A673 (cell line): ENCODE measurements at regions not wholly inside any gene's neighbourhood (a gene's known extent, or its start where the extent isn't known, plus 50 kb on each side); places are given as distances from the start of the nearest gene placed in this dataset.

Experiments used
- BruUV-seq: library from RNA; stranded (reverse); fragments of 400-500 nt; replicated peaks from 2 replicates; lab custom pipeline; 2021; lab: Mats Ljungman, UMichigan
- CTCF ChIA-PET: fragments of 300-600 bp; sonication (Branson Sonifier 250); formaldehyde crosslinking; loops from one replicate; lab custom pipeline; 2022; ENCODE audit warnings: antibody characterized with exemption; lab: Charles Lee
- POLR2A ChIA-PET: fragments of 300-600 bp; sonication (Branson Sonifier 250); formaldehyde crosslinking; loops from one replicate; lab custom pipeline; 2022; ENCODE audit warnings: antibody characterized with exemption; ENCODE audit not compliant: low non-redundant PET; lab: Charles Lee
- DNase-seq: peaks from one replicate; pipeline ENCODE4 v3.0.0-alpha.2; 2015; ENCODE audit warnings: low spot score
- H3K27ac ChIP-seq: fragments of 200-600 bp; sonication (generic); 2 replicates; pipeline ENCODE4 v1.5.1; 2016; ENCODE audit warnings: mixed run types, low read depth, mild to moderate bottlenecking, mixed read lengths, antibody characterized with exemption, low read length; ENCODE audit not compliant: poor library complexity, severe bottlenecking
- H3K27me3 ChIP-seq: fragments of 200-600 bp; sonication (generic); replicated peaks from 2 replicates; pipeline ENCODE4 v1.6.1; 2017; ENCODE audit warnings: mixed run types, low read depth, mild to moderate bottlenecking, mixed read lengths, antibody characterized with exemption, low read length; ENCODE audit not compliant: insufficient read depth, poor library complexity
- H3K36me3 ChIP-seq: fragments of 200-600 bp; sonication (generic); 2 replicates; pipeline ENCODE4 v1.6.1; 2016; ENCODE audit warnings: mixed run types, mild to moderate bottlenecking, mixed read lengths, antibody characterized with exemption, low read length; ENCODE audit not compliant: insufficient read depth, poor library complexity, severe bottlenecking
- H3K4me1 ChIP-seq: fragments of 200-600 bp; sonication (generic); 2 replicates; pipeline ENCODE4 v1.6.1; 2017; ENCODE audit warnings: mixed run types, mild to moderate bottlenecking, mixed read lengths, antibody characterized with exemption, low read length; ENCODE audit not compliant: insufficient read depth, poor library complexity, severe bottlenecking
- H3K4me3 ChIP-seq: fragments of 200-600 bp; sonication (generic); 2 replicates; pipeline ENCODE4 v1.5.1; 2016; ENCODE audit warnings: low read depth, mixed run types, mild to moderate bottlenecking, mixed read lengths, low read length; ENCODE audit not compliant: poor library complexity, severe bottlenecking
- H3K9me3 ChIP-seq: fragments of 200-600 bp; sonication (generic); 2 replicates; pipeline ENCODE4 v1.6.1; 2016; ENCODE audit warnings: mixed run types, low read depth, mild to moderate bottlenecking, mixed read lengths, antibody characterized with exemption, low read length; ENCODE audit not compliant: poor library complexity, severe bottlenecking
- EZH2 ChIP-seq: fragments of 200-600 bp; sonication (generic); IDR thresholded peaks from 2 replicates; pipeline ENCODE4 v1.6.1; 2017; ENCODE audit warnings: borderline replicate concordance, low read depth, mild to moderate bottlenecking, mixed read lengths, antibody characterized with exemption, low read length; ENCODE audit not compliant: poor library complexity, severe bottlenecking
- intact Hi-C: fragments of 100-400 bp; cut with micrococcal nuclease; formaldehyde crosslinking; loops from one replicate; pipeline ENCODE4 v1.10.0; 2022; ENCODE audit not compliant: unreplicated experiment
- TF ChIP-seq, protein P1 (sequence below): fragments of 300-800, 200-600 bp; sonication (generic); conservative IDR thresholded peaks from 2 replicates; pipeline ENCODE4 v1.5.1; 2017; ENCODE audit warnings: low read depth, mild to moderate bottlenecking, antibody characterized with exemption, low read length, moderate library complexity, mixed read lengths

DNA sequence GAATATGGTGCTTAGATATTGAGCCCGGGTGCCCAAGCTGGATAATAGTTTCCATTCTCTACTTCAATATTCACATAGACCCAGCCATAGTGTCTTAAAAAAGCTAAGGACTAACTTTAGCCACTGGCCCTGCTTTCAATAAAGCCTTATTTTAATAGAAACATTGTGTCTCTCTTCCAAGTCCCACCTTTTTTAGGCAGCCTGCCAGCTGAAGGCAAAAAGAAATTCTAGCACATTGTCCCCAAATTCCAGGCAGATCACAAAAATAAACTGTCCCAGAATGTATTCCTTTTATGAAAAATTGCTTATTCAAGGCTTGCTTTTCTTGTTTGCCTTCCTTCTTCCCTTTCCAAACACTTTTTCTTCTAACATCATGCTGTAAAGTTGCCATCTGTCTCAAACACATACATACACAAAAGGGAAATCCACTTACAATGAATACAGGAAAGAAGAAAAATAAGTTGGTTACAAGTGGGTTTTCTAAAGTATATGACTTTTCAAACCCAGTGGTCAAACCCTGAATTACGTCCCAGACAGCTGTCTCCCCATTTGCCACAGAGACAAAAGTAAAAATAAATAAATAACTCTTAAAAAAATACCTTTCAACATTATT is 778.5 kb downstream of the BCL11A start:
- no peak for DNase-seq
- POLR2A ChIA-PET: no interaction called here
- CTCF ChIA-PET: no interaction called here
- Histone ChIP-seq H3K27ac (no peak overlapping the region), H3K27me3 (no peaks in the 10 kb centered on the region), H3K4me3 (no peak overlapping the region), H3K36me3 (no peaks in the 10 kb centered on the region), H3K4me1 (no peaks in the 10 kb centered on the region), H3K9me3 (no peaks in the 10 kb centered on the region)
- TF ChIP-seq EZH2: no peak
- TF ChIP-seq, protein P1, sequence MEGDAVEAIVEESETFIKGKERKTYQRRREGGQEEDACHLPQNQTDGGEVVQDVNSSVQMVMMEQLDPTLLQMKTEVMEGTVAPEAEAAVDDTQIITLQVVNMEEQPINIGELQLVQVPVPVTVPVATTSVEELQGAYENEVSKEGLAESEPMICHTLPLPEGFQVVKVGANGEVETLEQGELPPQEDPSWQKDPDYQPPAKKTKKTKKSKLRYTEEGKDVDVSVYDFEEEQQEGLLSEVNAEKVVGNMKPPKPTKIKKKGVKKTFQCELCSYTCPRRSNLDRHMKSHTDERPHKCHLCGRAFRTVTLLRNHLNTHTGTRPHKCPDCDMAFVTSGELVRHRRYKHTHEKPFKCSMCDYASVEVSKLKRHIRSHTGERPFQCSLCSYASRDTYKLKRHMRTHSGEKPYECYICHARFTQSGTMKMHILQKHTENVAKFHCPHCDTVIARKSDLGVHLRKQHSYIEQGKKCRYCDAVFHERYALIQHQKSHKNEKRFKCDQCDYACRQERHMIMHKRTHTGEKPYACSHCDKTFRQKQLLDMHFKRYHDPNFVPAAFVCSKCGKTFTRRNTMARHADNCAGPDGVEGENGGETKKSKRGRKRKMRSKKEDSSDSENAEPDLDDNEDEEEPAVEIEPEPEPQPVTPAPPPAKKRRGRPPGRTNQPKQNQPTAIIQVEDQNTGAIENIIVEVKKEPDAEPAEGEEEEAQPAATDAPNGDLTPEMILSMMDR: no peak
- no TSS peak for BruUV-seq
- intact Hi-C loops: no loop called here

DNA sequence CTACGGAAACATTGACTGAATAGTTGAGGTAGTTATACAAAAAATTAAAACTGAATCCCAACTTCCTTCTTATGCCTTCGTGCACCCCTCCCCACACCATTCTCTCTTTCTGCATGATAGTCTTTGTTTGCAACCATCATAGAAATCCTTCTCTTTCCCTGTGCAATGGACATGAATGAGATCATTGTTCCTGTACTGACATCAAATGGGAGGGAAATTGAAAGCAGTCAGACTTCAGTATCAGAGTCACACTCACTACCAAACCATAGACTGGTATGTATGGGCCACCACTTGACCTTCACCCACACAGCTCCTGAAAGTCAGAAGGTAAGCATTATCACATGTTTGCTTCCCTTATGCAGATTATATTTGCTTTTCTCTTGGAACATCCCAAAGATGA is 782.8 kb downstream of the BCL11A start:
- intact Hi-C loops: no loop called here
- Histone ChIP-seq H3K4me1 (no peaks in the 10 kb centered on the region), H3K27ac (no peak overlapping the region), H3K36me3 (no peaks in the 10 kb centered on the region), H3K9me3 (no peaks in the 10 kb centered on the region), H3K4me3 (no peak overlapping the region), H3K27me3 (peaks cover 2% of the 10 kb centered on the region)
- TF ChIP-seq EZH2: no peak
- TF ChIP-seq, protein P1: no peak
- CTCF ChIA-PET: no interaction called here
- BruUV-seq: no TSS peak
- POLR2A ChIA-PET: no interaction called here
- DNase-seq: no peak

DNA sequence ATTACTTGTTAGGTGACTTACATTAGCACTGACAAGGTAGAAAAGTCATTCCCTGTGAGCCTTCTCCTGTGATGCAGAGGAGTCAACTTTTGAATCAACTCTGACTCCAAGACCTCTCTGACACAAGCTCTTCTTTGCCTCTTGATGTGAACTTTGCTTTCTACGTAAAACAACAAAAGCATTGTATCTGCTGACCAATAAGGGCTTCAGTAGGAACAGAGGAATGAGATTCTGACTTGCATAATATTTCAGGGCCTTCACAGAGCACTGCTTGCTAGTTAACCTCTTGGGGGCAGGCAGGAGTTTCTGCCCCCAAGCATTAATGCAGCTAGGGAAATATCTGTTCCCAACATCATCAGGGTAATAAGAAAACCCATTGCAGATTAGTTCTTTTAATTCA is 791.5 kb downstream of the BCL11A start:
- ChIA-PET CTCF (no interaction called here), POLR2A (no interaction called here)
- intact Hi-C loops: no loop called here
- Histone ChIP-seq H3K4me1 (no peaks in the 10 kb centered on the region), H3K9me3 (no peaks in the 10 kb centered on the region), H3K27me3 (no peaks in the 10 kb centered on the region), H3K36me3 (no peaks in the 10 kb centered on the region), H3K4me3 (no peak overlapping the region), H3K27ac (no peak overlapping the region)
- BruUV-seq: no TSS peak
- DNase-seq: no peak
- TF ChIP-seq, protein P1: no peak
- no peak for TF ChIP-seq EZH2
